NCI-H510A (cell line): ENCODE measurements at regions not wholly inside any gene's neighbourhood (a gene's known extent, or its start where the extent isn't known, plus 50 kb on each side); places are given as distances from the start of the nearest gene placed in this dataset.
"Not testable (repeated sequence)": the region's sequence is repeated elsewhere in the genome, so short reads cannot be mapped to it uniquely, and the experiment has no call there.

ENCODE experiments used
- DNase-seq: peaks from one replicate; lab custom pipeline; 2025; lab: John Stamatoyannopoulos, UW

DNA sequence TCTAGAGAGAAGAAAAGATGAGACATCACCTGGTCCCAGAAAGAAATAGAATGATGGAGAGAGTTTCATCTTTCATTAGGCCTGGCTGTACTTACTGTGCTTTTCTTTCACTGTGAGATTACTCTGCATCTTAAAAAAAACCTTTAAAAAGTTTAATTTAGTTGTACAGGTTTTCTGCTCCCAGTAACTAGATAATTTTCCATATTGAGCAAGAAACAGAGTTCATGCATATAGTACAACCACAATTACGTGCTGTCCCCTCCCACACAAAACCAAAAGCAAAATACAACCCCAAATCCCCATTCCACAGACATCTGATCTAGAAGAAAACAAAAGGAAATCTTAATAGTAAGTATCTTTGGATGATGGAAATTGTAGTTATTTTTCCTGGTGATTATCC lies 371.2 kb downstream of the SH2D1A start:
- no peak for DNase-seq

DNA sequence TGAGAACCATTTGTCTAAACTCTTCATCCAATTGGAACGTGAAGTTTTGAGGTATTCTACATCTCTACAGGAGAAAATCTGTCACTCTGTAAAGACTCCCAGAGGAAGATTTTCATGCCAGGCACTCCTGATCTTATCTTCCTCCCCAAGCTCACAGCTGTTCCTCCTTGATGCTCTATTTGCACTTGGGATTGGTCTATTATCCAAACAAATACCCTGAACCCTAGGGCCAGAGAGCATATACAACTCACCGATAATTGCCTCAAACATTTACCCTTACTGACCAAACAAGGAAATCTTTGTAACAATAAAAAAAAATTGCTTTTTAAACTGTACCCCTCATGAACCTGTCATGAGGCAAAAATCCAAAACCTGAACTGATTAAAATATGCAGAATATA lies 372.7 kb downstream of the SH2D1A start:
- no peak for DNase-seq

DNA sequence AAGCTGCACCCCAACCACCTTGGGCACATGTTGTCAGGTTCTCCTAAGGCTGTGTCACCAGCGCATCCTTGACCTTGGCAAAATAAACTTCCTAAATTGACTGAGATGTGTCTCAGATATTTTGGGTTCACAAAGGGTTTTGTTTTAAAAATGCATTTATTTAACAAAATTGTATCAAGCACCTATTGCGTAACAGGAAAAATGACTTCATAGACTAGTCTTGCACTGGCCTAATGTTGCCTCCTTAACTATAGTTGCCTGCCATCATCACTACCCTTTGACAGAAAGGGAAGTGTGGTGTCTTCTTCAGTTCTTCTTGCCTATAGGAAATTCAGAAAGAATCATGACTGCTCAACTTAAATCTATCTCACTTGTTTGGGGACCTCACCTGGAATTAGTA lies 374.2 kb downstream of the SH2D1A start:
- DNase-seq = no peak

DNA sequence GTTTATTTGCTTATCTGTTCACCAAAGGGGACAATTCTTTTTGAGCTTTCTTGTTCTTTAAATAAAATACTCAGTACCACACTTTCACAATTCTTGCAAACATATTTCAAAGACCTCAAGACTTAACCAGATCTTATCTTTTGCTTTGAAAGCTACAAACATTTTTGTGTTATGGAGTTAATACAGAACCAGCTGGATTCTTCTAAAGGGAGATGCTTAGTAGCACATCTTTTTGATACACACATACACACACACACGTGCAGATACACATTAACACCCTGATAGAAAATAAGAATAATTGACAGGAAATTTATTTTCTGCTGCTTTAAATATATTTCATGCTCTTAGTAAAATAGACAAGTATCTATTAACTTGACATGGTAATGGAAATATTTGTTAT lies 379.1 kb downstream of the SH2D1A start:
- no peak for DNase-seq

DNA sequence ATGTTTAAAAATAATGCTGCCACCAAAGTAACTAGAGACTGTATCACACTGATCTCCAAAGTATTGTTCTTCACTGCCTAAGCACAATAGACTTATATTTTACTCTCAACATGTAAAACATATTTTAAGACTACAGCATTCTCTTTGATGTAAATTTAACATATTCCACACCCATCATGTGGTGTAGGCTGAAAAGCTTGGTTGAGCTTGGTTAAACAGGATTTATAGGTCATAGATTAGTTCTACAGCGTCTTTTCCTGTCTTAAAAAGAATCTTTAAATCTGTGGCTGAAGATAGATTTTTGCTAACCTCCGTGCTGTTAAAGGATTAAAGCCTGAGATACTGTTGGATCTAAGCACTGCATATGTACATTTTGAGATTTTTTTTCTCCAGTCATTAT lies 379.9 kb downstream of the SH2D1A start:
- DNase-seq = no peak

DNA sequence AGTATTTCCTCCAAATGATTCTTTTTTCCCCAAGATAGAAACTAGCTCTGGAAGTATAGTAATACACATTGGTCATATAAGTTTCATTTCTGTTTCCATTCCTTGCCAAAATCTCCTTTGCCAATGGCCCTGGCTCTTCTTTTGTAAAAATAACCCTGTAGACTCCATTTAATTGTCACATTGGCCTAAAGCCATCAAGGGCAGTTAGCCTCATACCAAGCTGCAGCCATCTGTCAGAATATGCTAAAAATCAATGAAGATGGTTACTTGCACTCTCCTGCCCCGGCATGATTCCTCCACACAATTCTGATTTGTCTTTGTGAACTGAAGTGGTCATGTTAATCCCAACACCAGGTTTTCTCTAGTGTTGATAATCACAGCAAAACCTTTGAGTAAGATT lies 380.5 kb downstream of the SH2D1A start:
- no peak for DNase-seq

DNA sequence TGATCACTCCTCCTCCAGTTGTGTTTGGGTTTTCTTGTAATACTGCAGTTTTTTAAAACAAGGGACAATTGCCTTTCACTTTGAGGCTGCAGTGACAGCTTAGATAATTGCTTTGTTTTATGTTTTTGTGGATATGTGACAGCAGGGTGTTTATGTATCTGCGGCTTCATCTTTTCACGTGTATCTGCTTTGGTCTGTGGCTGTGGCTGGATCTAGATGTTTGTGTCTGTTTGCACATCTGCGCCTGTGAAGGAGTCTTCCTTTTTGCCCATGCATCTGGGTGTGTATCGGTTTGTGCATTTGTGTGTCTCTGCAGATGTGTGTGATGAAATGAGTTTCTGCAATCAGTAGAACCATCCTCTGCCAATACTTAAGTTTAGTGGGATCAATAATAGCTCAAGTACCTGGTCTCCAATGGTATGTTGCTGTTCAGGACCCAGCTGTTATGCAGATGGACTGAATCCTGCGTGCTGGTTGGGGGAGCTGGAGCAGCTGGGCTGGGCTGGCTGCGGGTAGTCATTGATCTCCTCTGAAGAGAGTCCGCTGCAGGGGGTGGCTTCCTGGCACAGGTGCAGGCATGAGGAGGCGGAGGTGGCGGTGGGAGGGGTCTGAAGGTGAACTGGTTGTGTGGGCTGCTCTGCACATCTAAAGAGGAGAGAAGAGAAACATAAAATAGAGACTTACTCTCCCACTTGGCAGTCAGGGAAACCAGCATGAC lies 390.3 kb downstream of the SH2D1A start:
- peak; percentile 68 for DNase-seq

DNA sequence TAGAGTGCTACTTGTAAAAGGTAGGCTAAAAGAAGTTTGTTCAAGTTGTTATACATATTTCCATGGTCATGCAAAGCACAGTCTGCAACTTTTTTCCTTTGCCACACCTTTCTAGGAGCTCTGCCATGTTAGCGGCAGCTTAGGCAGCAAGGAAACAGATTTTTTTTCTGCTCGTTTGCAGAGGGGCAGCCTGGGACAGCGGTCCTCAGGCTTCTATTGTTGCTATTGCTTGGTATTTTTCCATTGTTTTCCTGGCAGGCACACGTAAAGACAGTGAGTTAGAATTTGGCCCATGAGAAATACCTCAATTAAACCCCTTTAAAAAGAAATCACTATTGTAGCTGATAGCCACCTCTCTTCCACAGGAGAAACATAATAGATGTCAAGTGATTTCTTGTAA lies 391.4 kb downstream of the SH2D1A start:
- DNase-seq = no peak

DNA sequence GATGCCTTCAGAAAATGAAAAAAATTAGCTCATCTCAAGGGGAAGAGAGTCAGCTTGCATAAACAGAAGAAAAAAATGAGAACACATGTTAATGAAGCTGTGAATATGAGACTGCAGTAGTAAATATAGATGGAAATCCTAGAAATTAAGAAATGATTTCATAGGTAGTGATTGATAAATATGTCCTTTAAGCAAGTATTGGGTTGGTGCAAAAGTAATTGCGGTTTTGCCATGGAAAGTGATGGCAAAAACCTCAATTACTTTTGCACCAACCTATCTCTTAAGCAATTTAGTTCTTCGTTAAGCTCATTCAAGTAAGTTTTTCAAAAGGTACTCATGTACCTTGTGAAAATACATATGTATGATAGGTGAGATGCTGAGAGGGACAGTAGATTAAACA lies 400.9 kb downstream of the SH2D1A start:
- no peak for DNase-seq

DNA sequence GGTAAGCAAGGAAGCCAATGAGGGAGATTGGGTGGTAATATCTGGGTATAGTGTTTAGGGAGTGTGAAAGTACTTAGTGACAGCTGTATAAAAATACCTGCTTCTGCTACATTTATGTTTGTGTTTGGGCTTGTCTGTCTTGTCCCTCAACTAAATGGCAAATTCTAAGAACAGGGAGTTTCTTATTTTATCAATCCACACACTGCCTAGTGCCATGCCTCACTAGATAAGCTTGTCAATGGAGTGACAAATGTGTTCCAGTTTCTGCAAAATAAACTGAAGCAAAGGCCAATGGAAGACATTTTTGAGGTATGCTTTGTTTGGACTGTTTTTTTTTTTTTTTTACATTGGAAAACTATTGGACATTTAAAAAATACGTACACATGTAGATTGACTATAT lies 418.0 kb downstream of the SH2D1A start:
- DNase-seq = no peak

DNA sequence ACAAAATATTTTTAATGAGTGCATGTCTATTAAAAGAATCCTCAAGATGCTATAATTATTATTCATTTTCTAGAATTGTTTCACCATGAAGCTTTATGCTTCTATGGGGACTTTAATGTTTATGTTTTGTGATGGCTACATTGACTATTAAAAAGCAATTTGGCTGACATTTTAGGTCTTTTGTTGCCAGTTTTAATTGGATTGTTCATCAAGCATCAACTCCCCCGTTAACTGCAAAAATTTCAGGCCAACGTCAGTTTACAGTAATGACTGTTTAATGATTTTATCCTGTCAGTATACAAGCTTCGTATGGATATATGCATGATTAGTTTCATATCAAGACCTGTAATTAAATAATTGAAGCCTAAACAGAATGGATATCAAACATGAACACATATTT lies 422.8 kb downstream of the SH2D1A start:
- DNase-seq = no peak

DNA sequence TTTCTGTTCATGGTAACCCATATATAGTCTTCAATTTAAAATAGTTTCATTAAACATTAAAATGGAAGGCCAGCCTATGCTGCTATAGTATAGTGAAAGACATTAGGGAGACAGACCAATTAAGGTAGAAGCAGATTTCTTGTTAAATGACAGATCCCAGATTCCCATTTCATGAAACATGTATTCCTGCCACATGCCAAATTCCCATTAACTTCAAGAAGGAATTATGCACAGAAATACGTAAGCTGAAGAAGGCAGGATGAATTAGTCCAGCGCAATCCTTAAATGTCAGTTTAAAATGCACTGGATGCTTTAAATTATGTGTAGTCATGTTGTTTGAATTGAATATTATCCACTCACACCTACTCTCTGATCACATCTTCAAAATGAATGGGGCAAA lies 424.9 kb downstream of the SH2D1A start:
- DNase-seq = no peak

DNA sequence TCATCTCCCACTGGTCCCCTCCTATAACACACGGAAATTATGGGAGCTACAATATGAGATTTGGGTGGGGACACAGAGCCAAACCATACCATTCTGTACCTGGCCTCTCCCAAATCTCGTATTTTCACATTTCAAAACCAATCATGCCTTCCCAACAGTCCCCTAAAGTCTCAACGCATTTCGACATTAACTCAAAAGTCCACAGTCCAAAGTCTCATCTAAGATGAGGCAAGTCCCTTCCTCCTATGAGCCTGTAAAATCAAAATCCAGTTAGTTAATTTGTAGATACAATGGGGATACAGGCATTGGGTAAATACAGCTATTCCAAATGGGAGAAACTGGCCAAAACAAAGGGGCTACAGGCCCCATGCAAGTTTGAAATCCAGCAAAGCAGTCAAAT lies 441.9 kb downstream of the SH2D1A start:
- not testable (repeated sequence) for DNase-seq

DNA sequence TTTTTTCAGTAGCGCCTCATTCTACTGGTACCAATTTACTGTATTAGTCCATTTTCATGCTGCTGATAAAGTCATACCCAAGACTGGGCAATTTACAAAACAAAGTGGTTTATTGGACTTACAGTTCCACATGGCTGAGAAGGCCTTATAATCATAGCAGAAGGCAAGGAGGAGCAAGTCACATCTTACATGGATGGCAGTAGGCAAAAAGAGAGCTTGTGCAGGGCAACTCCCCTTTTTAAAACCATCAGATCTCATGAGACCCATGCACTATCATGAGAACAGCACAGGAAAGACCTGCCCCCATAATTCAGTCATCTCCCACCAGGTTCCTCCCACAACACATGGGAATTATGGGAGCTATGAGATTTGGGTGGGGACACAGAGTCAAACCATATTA lies 443.5 kb downstream of the SH2D1A start:
- not testable (repeated sequence) for DNase-seq

DNA sequence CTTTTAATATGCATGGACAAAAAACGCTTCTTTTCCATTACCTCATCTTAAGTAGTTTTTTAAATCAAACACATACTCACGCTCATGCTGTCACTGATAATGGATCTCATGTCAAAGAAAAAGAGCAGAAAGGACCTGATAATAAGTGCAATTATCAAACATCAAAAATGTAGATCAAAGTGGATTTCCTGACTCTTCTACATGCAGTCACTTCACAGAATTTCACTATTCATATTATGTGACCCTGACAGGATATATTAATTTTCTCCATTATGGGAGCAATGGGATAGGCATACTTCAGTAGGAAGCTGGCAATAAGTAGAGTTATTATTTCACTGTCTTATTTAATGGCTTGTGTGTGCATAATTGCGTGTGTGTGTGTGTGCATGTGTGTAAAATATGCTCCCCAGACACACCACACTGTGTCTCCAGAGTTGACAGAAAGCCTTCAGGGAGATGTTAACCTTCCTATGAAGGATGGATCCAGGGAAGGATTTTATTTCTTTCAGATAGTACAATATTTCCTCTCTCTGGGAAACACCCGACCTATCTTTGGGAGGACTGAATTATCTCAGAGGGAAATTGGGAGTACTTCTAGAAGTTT lies 445.2 kb downstream of the SH2D1A start:
- DNase-seq = no peak

DNA sequence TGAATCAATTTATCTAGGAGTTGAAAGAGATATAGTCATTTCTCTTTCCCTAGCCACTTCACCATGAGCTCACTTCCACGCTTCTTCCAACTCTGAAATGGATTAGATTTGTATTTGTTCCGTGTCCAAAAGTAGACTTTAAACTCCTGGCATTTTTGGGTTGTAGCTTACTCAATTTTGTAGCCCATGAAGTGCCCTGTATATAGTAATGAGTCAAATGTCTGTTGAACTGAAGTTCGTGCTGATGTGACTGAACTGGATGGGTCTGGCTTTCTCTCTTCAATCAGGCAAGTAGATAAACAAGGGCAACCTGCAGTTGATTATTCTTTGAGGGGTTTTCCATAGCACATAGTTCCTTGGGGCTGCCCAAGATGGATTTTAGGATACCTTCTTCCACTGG lies 450.6 kb downstream of the SH2D1A start:
- no peak for DNase-seq

DNA sequence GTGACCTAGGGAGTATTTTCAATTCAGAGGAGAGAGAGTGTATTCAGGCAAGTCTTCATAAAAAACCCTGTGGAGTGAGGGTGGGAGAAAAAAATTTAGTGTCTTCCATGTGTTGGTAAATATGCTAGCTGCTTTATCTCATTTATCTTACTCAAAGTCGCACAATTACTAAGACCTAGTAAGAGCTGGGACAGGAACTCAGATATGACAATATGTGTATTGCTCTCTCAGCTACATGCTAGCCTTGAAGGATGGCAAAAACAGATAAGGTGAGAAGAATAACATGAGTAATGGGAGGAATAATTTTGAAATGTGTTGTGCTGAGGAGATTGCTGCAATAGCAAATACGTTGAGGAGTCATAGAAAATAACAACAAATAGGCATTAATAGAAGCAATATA lies 458.6 kb downstream of the SH2D1A start:
- DNase-seq = no peak

DNA sequence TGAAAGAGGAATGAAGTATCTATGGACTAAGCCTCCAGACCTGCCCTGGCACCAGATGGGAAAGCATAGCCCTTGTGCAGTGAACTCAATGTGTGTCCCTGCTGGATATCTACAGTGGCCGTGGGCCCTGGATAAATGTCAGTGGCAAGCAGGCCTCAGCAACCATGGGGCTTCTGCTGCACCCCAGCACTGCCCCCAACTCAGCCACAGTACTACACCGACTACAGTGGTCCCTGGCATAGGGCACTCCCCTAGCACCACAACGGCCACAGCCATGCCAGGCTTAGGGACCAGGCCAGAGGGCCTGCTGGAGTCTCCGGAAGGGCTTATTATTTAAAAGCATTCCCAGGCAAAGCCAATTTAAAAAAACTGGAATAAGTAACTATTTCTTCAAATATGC lies 459.1 kb downstream of the SH2D1A start:
- DNase-seq = no peak

DNA sequence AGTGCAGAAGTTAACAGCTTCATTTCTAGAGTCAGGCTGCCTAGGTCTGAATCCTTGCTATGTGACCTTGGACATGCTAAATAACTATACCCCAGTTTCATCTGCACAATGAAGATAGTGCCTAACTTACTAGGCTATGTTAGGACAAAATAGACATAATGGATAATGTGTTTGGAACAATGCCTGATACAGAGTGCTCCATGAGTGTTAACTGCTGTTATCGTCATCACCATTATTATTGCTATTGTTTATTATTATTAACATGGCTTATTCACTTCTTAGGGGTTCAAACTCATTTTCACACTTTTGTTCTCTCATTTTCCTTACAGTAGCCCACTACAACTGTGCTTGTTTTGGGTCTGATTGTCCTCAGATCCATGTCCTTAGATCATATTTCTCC lies 467.7 kb downstream of the SH2D1A start:
- no peak for DNase-seq

DNA sequence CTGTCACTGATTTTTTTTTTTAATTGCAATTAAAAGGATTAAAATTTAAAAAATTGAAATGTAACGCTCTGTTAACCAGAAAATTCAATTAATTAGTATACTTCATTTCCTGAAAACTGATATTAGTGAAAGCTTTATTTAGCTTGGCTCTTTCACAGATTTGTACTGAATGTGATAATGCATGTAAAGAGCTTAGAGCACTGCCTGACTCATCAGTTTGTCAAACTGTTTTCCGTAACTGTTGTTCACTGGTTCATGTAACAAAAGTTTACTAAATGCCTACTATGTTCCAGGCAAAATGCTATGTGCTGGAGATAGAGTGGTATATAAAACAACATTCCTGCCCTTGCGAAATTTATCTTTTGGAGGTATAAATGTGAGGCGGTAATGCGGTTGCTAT lies 471.7 kb downstream of the SH2D1A start:
- no peak for DNase-seq

DNA sequence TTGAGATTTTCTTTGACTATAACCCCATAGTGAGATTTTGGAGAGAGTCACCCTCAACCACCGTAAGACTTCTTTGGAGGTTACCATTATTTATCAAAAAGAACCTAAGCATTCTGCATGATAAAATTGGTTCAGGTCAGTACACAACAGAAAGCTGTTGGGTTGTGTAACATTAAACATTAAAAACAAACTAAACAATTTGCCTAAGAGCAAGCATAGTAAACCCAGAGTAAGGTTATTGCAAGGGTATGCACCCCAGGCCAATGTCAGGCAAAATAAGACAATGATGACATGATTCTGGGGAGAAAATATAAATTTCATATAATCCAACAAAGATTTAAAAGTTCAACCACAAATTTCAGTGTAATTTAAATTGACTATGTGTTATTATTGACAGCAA lies 472.4 kb downstream of the SH2D1A start:
- no peak for DNase-seq

DNA sequence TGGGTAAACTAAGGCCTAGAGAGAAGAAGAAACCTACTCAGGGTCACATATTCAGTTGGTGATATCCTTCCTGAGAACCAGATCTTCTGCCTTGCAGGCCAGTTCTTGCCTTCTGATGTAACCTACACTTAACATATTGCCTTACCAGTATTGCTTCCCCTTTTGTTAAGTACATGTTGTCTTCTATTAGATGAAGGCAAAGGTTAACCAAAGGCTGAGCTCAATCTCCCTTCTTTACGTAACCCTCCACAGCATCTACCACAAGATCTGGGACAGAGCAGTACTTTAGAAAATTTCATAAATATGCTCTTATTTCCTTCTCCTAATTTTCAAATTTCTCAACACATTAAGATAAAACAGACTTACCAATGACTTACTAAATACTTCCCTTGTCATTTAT lies 474.4 kb downstream of the SH2D1A start:
- no peak for DNase-seq

DNA sequence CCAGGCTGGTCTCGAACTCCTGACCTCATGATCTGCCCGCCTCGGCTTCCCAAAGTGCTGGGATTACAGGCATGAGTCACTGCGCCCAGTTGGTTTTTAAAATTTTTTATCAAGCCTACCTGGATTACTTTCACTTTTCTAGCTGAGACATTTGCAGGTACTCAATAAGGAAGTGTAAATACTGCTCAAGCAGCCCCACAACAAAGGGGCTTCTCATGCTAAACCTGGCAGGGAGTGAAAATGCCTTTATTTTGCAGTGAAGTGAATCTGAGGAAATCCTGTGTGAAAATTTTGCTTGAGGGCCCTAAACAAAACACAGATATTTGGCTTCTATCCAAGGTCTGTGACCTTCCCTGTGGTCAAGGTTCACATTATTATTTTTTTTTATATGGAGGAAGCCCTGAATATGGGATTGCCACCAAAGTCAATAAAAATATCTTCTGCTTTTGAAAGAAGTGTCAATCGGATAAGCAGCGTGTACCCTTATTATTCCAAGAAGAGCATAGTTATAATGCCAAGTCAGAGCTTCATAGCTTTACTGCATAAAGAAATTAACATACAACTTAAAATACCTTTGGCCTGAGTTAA lies 481.0 kb downstream of the SH2D1A start:
- no peak for DNase-seq

DNA sequence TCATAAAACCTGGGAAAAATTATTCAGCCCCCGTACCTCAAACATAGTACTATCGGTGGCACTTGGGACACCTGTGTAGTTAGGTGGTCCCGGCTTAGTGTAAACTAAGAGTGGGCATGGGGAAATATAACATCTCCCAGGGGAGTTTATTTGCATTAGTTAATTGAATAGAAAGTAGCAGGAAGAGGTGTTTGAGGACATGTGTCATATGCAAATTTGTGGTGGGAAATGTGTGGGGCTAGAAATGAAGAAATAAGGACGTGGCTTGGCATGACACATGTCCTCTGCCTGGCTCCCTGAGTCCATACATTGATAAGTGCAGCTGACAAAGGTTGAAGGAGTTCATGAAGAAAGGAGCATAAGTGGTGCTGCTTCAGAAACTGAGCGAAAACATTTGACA lies 483.6 kb downstream of the SH2D1A start:
- DNase-seq = no peak
